Thyroid gland (tissue), 4 donors: ENCODE measurements at regions not wholly inside any gene's neighbourhood (a gene's known extent, or its start where the extent isn't known, plus 50 kb on each side); places are given as distances from the start of the nearest gene placed in this dataset.

Source experiments
- CTCF ChIP-seq, 6 experiments: fragments of 200-600 bp in 3 of 6; fragments of 450-650 bp in 3 of 6; sonication (generic) in 3 of 6; IDR thresholded peaks; one replicate each; pipeline ENCODE4 v1.5.1; 2016 to 2019; ENCODE audit warnings: antibody characterized with exemption in 6 of 6, mild to moderate bottlenecking in 2 of 6, inconsistent platforms in 1 of 6, moderate library complexity in 1 of 6
- POLR2A ChIP-seq, 2 donors: fragments of 450-650 bp; IDR thresholded peaks; one replicate each; pipeline ENCODE4 v1.6.1; 2017; ENCODE audit warnings: antibody characterized with exemption in 2 of 2, mild to moderate bottlenecking in 2 of 2, moderate library complexity in 1 of 2

GRCh38 chr13:99729745-99730144 is 228.5 kb downstream of the TM9SF2 start:
- TF ChIP-seq CTCF (IDR thresholded peaks at IDR 0.05) (no peak), POLR2A (IDR thresholded peaks at IDR 0.05) (no peak)
